GM18507 (cell line): ENCODE measurements at regions not wholly inside any gene's neighbourhood (a gene's known extent, or its start where the extent isn't known, plus 50 kb on each side); places are given as distances from the start of the nearest gene placed in this dataset.

Source experiments
- DNase-seq: peaks from one replicate; pipeline ENCODE4 v3.0.0; 2011; ENCODE audit warnings: low read depth; ENCODE audit not compliant: insufficient read length; ENCODE audit errors: extremely low spot score
- FAIRE-seq: peaks from 2 replicates; lab custom pipeline; 2011; peaks lifted over from hg19 to GRCh38; lab: Jason Lieb, UNC

- FAIRE-seq = no peak
- no peak for DNase-seq
Observed at GRCh38 chr4:136316961-136317360, 1215.3 kb downstream of the PCDH18 start.

- no peak for DNase-seq
- no peak for FAIRE-seq
Observed at GRCh38 chr4:136314686-136315085, 1217.6 kb downstream of the PCDH18 start.

- DNase-seq = no peak
Observed at GRCh38 chr4:136311774-136312173, 1220.5 kb downstream of the PCDH18 start.

GRCh38 chr4:136307765-136308164 is 1224.5 kb downstream of the PCDH18 start:
- FAIRE-seq (no peak), DNase-seq (no peak)

More at GRCh38 chr4:136311774-136312173, 1220.5 kb downstream of the PCDH18 start:
- FAIRE-seq = no peak

GRCh38 chr4:136306361-136306760 is 1225.9 kb downstream of the PCDH18 start:
- DNase-seq (no peak), FAIRE-seq (no peak)

- FAIRE-seq = no peak
Observed at GRCh38 chr4:136302566-136302965, 1229.7 kb downstream of the PCDH18 start.

GRCh38 chr4:136301749-136302495 is 1230.4 kb downstream of the PCDH18 start:
- no peak for DNase-seq
- FAIRE-seq = no peak

More at GRCh38 chr4:136302566-136302965, 1229.7 kb downstream of the PCDH18 start:
- DNase-seq = no peak

- FAIRE-seq = no peak
Observed at GRCh38 chr4:136283977-136284376, 1248.3 kb downstream of the PCDH18 start.

GRCh38 chr4:136281889-136282288 is 1250.4 kb downstream of the PCDH18 start:
- FAIRE-seq (no peak), DNase-seq (no peak)

More at GRCh38 chr4:136283977-136284376, 1248.3 kb downstream of the PCDH18 start:
- no peak for DNase-seq

- DNase-seq (no peak), FAIRE-seq (no peak)
Observed at GRCh38 chr4:136281307-136281706, 1251.0 kb downstream of the PCDH18 start.

- FAIRE-seq (no peak), DNase-seq (no peak)
Observed at GRCh38 chr4:136277741-136278140, 1254.6 kb downstream of the PCDH18 start.

GRCh38 chr4:136246876-136247275 is 1285.4 kb downstream of the PCDH18 start:
- FAIRE-seq (no peak), DNase-seq (no peak)

GRCh38 chr4:136241221-136241986 is 1290.9 kb downstream of the PCDH18 start:
- FAIRE-seq = no peak
- no peak for DNase-seq

- DNase-seq (no peak), FAIRE-seq (no peak)
Observed at GRCh38 chr4:136227315-136227714, 1305.0 kb downstream of the PCDH18 start.

GRCh38 chr4:136219592-136220125 is 1312.6 kb downstream of the PCDH18 start:
- FAIRE-seq (no peak), DNase-seq (no peak)

- no peak for DNase-seq
- no peak for FAIRE-seq
Observed at GRCh38 chr4:136203199-136203598, 1329.1 kb downstream of the PCDH18 start.

- FAIRE-seq (no peak), DNase-seq (no peak)
Observed at GRCh38 chr4:136198358-136198757, 1333.9 kb downstream of the PCDH18 start.

- DNase-seq = no peak
- FAIRE-seq = no peak
Observed at GRCh38 chr4:136194962-136195361, 1337.3 kb downstream of the PCDH18 start.

- FAIRE-seq = no peak
- no peak for DNase-seq
Observed at GRCh38 chr4:136186650-136187049, 1345.6 kb downstream of the PCDH18 start.

- FAIRE-seq (no peak), DNase-seq (no peak)
Observed at GRCh38 chr4:136183513-136183912, 1348.8 kb downstream of the PCDH18 start.
